ENCODE measurements at regions not wholly inside any gene's neighbourhood (a gene's known extent, or its start where the extent isn't known, plus 50 kb on each side); places are given as distances from the start of the nearest gene placed in this dataset.

DNA sequence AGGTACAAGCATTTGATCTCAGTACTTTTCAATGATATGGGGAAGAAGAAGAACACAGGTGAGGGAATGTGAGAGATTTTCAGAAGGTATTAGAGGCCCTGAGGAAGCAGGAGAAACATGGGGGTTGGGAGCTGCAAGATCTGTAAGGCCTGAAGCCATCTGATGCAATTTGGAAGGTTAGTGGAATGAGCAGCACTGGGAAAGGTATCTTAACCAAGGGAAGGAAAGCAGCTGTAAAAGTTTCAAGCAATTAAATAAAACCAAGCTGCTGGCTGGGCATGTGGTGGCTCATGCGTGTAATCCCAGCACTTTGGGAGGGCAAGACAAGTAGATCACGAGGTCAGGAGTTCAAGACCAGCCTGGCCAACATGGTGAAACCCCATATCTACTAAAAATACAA is 104.4 kb upstream of the PARP11 start:
- TF ChIP-seq STAT3 (IDR thresholded peaks at IDR 0.05; ENCODE audit: low read depth, low read length) = no peak
- TF ChIP-seq, protein P1, sequence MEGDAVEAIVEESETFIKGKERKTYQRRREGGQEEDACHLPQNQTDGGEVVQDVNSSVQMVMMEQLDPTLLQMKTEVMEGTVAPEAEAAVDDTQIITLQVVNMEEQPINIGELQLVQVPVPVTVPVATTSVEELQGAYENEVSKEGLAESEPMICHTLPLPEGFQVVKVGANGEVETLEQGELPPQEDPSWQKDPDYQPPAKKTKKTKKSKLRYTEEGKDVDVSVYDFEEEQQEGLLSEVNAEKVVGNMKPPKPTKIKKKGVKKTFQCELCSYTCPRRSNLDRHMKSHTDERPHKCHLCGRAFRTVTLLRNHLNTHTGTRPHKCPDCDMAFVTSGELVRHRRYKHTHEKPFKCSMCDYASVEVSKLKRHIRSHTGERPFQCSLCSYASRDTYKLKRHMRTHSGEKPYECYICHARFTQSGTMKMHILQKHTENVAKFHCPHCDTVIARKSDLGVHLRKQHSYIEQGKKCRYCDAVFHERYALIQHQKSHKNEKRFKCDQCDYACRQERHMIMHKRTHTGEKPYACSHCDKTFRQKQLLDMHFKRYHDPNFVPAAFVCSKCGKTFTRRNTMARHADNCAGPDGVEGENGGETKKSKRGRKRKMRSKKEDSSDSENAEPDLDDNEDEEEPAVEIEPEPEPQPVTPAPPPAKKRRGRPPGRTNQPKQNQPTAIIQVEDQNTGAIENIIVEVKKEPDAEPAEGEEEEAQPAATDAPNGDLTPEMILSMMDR (IDR thresholded peaks at IDR 0.05 in 2 of 3, conservative IDR thresholded peaks at IDR 0.05 in 1 of 3; ENCODE audit: control insufficient read depth in 2 of 3, extremely low read depth in 1 of 3, insufficient read depth in 1 of 3, low read depth in 3 of 3, low read length in 3 of 3) = no peak
- no peak for TF ChIP-seq MTA3 (IDR thresholded peaks at IDR 0.05; ENCODE audit: borderline replicate concordance, low read length)
- TF ChIP-seq CREB1 (IDR thresholded peaks at IDR 0.05; ENCODE audit: low read depth) = no peak
- no peak for TF ChIP-seq ZSCAN29 (IDR thresholded peaks at IDR 0.05)
- no peak for TF ChIP-seq SRF (IDR thresholded peaks at IDR 0.05; ENCODE audit: low read depth in 2 of 2, low read length in 2 of 2)
- TF ChIP-seq POLR2A (IDR thresholded peaks at IDR 0.05; ENCODE audit: low read depth, low read length) = no peak
- TF ChIP-seq, protein P2, sequence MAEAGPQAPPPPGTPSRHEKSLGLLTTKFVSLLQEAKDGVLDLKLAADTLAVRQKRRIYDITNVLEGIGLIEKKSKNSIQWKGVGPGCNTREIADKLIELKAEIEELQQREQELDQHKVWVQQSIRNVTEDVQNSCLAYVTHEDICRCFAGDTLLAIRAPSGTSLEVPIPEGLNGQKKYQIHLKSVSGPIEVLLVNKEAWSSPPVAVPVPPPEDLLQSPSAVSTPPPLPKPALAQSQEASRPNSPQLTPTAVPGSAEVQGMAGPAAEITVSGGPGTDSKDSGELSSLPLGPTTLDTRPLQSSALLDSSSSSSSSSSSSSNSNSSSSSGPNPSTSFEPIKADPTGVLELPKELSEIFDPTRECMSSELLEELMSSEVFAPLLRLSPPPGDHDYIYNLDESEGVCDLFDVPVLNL (IDR thresholded peaks at IDR 0.05; ENCODE audit: low read depth, low read length) = no peak
- TF ChIP-seq, protein P3, sequence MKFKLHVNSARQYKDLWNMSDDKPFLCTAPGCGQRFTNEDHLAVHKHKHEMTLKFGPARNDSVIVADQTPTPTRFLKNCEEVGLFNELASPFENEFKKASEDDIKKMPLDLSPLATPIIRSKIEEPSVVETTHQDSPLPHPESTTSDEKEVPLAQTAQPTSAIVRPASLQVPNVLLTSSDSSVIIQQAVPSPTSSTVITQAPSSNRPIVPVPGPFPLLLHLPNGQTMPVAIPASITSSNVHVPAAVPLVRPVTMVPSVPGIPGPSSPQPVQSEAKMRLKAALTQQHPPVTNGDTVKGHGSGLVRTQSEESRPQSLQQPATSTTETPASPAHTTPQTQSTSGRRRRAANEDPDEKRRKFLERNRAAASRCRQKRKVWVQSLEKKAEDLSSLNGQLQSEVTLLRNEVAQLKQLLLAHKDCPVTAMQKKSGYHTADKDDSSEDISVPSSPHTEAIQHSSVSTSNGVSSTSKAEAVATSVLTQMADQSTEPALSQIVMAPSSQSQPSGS (IDR thresholded peaks at IDR 0.05; ENCODE audit: low read length) = no peak
